ENCODE measurements at regions not wholly inside any gene's neighbourhood (a gene's known extent, or its start where the extent isn't known, plus 50 kb on each side); places are given as distances from the start of the nearest gene placed in this dataset.

- no peak overlapping the region for H3K56ac ChIP-seq (ENCODE audit: extremely low read depth, insufficient read depth, low read length)
- no peak overlapping the region for H3K4ac ChIP-seq (ENCODE audit: low read depth, low read length)
- TF ChIP-seq RAD21 (IDR thresholded peaks at IDR 0.05; ENCODE audit: low read length) = no peak
- H2BK15ac ChIP-seq (ENCODE audit: low read depth, low read length) = no peak overlapping the region
- H4K20me1 ChIP-seq (ENCODE audit: insufficient read depth, low read length) = no peaks in the 10 kb centered on the region
- in situ Hi-C loops (cut with MboI; ENCODE audit: low sequenced_read_pairs) = no loop called here
- no peaks in the 10 kb centered on the region for H3K79me1 ChIP-seq (ENCODE audit: low read depth in 1 of 2, low read length in 2 of 2)
- H2AFZ ChIP-seq (replicated peaks; ENCODE audit: low read length, poor library complexity) = no peak overlapping the region
- no peak overlapping the region for H2BK5ac ChIP-seq (ENCODE audit: low read depth, low read length, poor library complexity, severe bottlenecking)
- H3K9me3 ChIP-seq (ENCODE audit: control insufficient read depth, insufficient read depth, low read length) = no peaks in the 10 kb centered on the region
- intact Hi-C loops (cut with micrococcal nuclease) = no loop called here
- no CpG with 5 or more reads among the region's 5 CpGs for WGBS, 2 experiments (ENCODE audit: extremely low coverage in 2 of 2, insufficient read length in 1 of 2)
- H2BK20ac ChIP-seq (ENCODE audit: low read depth, low read length) = no peak overlapping the region
- no peak overlapping the region for H3K27ac ChIP-seq (ENCODE audit: insufficient read depth, low read length)
- no peak overlapping the region for H2AK9ac ChIP-seq (replicated peaks; ENCODE audit: low read depth, low read length, poor library complexity)
- H3K9me1 ChIP-seq (ENCODE audit: insufficient read depth, low read length) = no peaks in the 10 kb centered on the region
- no peak overlapping the region for H4K5ac ChIP-seq (ENCODE audit: low read depth, low read length)
- no peak overlapping the region for H2AK5ac ChIP-seq (ENCODE audit: low read depth, low read length)
- BruUV-seq (replicated peaks) = no TSS peak
- no peak overlapping the region for H3K23ac ChIP-seq (ENCODE audit: low read depth, low read length)
- dilution Hi-C loops (cut with HindIII; ENCODE audit: low sequenced_read_pairs, unreplicated experiment) = no loop called here
- no peak overlapping the region for H3K9ac ChIP-seq (ENCODE audit: low read depth, low read length)
- ATAC-seq (ENCODE audit: low read depth) = no peak
- H4K8ac ChIP-seq (ENCODE audit: low read depth in 2 of 2, low read length in 2 of 2) = no peak overlapping the region
- H3K4me2 ChIP-seq (ENCODE audit: low read depth, low read length) = no peak overlapping the region
- peaks cover 3% of the 10 kb centered on the region; the same call in 1 of the 2 replicates for H3K4me1 ChIP-seq (ENCODE audit: control insufficient read depth, insufficient read depth, low read length)
- H3K4me3 ChIP-seq (ENCODE audit: insufficient read depth, low read depth, low read length) = no peak overlapping the region
- no peak overlapping the region for H4K91ac ChIP-seq (ENCODE audit: insufficient read depth, low read depth, low read length)
- H3K27me3 ChIP-seq (ENCODE audit: control insufficient read depth, insufficient read depth, low read length) = peaks cover 34% of the 10 kb centered on the region
- DNase-seq = no peak
- no peaks in the 10 kb centered on the region for H3K36me3 ChIP-seq (ENCODE audit: control insufficient read depth, insufficient read depth, low read length)
- ChIA-PET CTCF (no interaction called here), POLR2A (ENCODE audit: unreplicated experiment) (no interaction called here)
- H3K18ac ChIP-seq (ENCODE audit: low read depth, low read length) = no peak overlapping the region
- H2BK120ac ChIP-seq (ENCODE audit: low read depth, low read length) = no peak overlapping the region
- H3K14ac ChIP-seq (replicated peaks; ENCODE audit: low read depth, low read length) = no peak overlapping the region
Observed at GRCh38 chr15:69956417-69956816, 141.3 kb downstream of the TLE3 start.
